ENCODE measurements at regions not wholly inside any gene's neighbourhood (a gene's known extent, or its start where the extent isn't known, plus 50 kb on each side); places are given as distances from the start of the nearest gene placed in this dataset.

DNA sequence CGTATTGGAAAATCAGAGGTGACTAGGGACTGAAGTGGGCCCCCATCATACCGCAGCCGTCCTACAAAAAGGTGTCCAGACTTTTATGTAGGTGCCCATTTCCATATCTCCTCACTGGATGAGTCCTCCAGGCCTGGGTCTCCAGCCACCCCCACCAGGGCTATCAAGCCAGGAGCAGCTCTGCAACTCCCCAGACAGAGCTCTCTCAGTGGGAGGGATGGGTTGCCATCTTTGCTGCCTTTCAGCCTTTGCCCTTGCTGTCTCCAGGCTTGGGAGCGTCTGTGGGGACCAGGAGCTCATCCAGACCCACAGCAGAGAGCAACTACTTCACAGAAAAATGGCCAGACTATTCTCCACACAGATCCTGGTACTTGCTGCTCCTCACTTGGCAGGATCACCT, 802.7 kb upstream of the IGFBP3 start:
- no peak for DNase-seq (ENCODE audit: low read depth)

DNA sequence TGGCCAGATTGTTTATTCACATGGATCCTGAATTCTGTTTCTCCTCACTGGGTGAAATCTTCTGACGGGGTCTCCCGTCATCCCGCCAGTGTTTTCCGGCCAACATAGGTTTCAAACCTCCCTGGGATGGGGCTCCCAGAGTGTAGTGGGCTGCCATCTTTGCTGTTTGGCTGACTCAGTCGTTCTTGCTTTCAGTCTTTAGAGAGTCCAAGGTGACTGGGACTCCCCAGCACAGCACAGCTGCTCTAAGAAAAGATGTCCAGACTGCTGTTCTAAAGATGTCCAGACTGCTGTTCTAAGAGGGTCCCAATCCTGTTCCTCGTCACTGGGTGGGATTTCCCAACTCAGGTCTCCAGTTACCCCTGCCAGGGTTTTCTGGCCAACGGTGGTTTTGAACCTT, 801.9 kb upstream of the IGFBP3 start:
- no peak for DNase-seq (ENCODE audit: low read depth)

DNA sequence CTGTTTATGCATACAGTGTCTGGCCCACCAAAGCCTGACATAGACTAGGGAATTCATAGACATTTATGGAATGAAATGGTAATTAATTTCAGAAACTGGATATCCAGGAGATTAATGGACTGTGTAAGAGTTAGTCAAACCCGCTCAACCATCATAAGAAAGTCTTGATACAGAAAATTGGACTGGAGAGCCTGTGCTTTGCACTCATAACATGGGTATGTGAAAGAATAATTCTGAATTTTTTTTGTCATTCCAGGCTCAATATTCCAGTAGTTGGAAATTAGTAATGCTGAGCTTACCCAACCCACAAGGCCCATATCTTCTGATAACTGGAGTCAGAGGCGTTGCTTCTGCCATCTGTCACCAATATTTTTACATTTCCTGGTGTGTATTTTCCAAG, 799.7 kb upstream of the IGFBP3 start:
- DNase-seq (ENCODE audit: low read depth), result no peak

DNA sequence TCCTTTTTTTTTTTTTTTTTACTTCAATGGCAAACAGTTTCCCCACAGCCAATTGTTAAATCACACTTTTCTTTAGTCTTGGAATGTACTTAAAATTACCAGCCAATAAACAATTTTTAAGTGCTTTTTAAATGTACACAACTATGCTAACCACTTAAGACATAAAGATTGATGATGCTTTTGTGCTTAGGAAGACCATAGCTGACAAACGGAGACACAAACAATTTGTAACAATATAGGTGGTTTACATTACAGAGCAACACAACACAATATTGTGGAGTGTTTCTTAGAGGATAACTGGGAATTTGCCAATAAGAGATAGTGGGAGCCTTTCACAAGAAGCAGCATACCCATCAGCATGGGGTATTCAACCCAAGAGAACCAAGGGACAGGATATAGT, 798.5 kb upstream of the IGFBP3 start:
- no peak for DNase-seq (ENCODE audit: low read depth)

DNA sequence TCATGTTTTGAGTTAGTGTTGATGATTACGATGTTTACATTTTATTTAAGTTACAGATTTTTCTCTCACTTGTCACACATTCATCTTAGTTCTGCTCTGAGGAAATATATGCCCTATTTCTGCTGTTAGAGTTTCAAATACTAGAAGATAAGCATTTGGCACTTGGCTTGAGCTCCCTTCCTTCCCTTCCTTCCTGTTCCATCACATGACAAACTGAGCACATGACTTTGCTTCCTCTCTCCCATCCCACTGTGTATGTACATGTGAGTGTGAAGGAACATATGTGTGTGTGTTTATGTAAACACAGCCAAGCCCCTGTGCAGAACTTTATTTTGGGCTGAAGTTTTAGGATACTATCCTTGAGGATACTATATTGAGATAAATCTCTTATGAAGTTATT, 795.9 kb upstream of the IGFBP3 start:
- no peak for DNase-seq (ENCODE audit: low read depth)

DNA sequence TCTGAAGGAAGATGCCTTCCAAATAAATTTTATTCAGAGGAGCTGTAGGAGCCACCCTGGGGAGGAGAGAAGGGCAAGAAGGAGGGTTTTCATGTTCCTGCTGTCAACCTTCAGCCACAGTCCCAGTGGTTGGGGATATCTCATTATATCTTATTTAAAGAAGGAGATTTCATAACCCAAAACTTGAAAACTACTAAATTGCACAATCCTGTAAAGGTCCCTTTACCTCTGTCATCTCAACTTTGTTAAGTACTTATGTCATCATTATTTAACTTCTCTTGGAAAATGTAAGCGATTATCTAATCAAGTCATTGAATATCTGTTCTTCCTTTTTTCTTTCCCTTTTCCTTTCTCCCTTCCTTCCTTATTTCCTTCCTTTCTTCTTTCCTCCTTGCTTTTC, 794.5 kb upstream of the IGFBP3 start:
- DNase-seq (ENCODE audit: low read depth), result no peak

DNA sequence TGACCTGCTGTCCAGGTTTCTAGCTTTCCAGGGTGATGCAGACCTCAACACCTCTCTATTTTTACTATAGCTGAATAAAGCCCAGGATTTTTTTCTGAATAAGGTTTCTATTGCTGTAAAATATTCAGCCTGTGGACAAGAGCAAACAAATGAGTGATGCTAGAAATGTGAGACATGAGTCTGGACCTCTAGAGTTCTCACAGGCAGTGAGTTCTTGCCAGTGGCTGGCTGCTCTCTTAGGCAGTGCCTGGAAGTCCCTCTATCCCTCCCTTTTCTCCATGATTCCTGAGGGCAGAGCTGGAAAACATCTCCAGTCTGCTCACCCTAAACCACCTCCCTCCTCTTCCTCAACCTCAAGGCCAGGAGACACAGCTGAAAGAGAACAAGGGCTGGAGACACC, 793.8 kb upstream of the IGFBP3 start:
- no peak for DNase-seq (ENCODE audit: low read depth)

DNA sequence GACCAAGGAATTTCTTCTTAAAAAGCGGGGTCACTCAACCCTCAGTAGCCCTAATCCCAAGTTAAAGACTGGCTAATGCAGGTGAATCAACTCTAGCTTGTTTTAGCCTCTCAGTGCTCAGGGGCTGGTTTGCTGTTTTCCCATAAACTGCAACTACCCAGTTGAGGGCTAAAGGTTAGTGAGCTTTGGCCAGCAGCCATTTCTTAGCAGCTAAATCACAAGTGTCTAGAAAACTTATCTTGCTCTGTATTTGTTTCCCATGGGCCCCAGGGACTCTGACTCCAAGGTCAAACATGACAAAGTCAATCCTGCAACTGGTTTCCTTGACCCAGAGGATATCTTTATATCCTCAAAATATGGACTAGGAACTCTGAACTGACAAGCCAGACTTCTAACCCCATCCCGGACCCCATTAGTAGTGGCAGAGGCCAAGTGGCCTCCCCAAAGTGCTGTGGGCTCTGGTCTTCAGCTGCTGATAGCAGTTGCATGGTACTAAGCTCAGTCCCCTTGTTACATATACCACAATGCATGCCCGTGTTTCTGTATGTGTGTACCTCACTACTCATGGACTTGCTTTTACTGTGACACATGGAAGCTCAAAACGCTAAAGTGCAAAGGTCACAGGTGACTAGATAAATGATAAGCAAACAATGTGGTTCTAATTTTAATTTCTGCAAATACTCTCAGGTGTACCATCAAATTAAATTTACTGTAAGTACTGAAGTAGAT, 793.0 kb upstream of the IGFBP3 start:
- no peak for DNase-seq (ENCODE audit: low read depth)

DNA sequence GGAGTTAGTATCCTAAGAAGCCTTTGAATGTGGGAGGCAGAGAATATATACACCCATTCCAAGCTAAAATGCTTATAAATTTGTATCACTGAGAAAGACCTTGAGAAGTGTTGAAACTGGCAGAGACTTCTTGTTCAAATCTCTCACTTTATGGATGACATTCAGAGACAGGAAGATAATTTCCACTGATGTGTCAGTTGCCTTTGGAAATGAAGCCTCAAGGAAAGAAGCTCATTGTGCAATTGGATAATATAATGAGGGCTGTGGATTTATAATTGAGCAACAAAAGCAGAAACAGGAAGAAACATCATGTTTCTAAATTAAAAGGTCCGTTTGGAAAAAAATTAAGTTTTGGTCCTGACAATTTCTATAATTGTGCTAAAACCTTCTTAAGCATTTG, 789.9 kb upstream of the IGFBP3 start:
- DNase-seq (ENCODE audit: low read depth), result no peak

DNA sequence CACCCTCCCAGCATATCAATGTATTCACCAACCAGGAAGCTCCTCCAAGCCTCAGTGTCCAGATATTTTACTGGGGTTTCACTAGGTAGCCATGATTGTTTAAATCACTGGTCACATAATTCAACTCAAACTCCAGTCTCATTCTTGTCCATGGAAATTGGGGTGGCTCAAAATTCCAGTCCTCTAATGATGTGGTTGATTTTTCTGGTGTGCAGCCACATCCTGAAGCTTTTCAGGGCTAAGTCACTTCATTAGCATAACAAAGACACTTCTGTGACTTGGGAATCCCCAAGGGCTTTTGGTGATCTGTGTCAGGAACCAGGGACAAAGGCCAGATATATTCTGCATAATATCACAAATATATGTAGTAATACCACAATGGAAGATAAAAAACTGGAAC, 786.9 kb upstream of the IGFBP3 start:
- DNase-seq (ENCODE audit: low read depth), result no peak

DNA sequence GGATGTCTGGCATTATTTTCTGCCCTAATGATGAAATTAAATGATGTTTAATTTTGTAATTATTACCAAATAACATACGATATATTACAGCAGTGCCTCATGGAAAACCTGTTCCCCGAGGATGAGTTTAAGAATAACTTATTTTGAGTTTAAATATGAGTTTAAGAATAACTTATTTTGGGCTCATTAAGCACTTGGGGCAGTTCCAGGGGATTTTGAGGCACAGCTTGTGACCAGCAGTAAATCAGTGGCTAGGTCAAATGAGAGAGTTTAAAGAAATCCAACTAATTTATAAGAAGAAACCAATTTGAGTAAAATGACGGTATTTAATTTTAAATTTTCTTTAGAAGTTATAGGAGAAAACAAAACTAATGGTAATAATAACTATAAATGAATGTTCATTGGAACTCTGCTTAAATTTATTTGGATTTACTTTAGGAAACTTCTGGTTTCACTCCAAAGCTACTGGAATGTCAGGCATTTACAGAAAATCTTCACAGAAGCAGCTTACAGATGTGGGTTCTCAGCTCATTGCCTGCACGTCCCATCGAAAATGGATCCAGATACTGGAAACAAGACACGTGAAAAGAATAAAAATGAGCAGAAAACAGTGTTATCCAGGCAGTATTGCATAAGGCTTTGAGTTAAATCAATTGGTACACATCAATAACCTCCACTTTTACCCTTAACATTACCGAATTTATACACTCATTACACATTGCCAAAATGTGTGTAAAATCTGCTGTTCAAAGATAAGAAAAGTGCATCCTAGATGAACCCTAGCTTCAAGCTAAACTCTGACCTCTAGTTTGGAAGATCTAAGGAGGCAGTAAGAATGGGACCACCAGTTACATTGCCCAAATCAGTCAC, 784.5 kb upstream of the IGFBP3 start:
- DNase-seq (ENCODE audit: low read depth), result no peak

DNA sequence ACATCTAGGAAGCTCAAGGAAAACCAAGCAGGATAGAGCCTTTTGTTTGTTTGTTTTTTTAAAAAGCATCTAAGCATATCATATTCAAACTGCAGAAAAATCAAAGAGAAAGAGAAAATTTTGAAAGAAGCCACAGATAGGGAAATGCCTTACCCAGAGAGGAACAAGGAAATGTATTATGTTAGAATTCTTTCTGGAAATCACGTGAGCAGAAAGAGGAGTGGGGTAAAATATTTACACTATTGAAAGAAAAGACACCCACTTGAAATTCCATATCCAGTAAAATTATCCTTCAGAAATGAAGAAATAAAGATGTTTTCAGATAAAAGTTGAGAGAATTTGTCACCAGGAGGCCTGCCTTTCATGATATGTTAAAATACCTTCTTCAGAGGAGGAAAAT, 775.7 kb upstream of the IGFBP3 start:
- DNase-seq (ENCODE audit: low read depth), result no peak

DNA sequence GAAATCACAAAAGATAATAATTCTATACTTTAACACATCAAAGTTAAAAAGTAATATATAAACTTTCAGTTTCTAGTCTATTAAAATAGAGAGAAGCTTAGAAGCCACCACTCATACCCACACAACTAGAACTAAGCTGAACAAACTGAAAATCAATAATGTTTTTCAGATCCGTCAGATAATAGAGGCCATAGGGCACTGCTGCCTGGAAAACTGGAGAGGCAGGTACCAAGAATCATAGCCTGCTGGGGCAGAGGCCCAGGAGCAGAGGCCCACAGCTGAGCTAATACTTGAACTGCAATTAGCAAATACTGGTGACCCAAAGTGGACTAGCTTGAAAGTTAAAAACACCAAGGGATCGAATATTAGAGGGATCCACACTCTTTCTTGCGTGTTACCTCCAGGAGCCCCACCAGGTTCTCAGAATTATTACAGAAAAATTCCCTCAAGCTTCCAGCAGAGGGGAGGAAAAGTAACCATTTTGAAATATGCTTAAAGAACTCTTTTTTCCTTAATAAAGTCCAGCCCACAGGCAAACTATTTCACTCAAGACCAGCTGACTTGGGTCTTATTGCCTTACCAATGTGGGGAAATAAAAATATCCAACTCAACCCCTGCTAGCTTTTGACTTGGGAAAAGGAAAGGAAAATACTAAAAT, 774.1 kb upstream of the IGFBP3 start:
- peak; percentile 40 for DNase-seq (ENCODE audit: low read depth)

DNA sequence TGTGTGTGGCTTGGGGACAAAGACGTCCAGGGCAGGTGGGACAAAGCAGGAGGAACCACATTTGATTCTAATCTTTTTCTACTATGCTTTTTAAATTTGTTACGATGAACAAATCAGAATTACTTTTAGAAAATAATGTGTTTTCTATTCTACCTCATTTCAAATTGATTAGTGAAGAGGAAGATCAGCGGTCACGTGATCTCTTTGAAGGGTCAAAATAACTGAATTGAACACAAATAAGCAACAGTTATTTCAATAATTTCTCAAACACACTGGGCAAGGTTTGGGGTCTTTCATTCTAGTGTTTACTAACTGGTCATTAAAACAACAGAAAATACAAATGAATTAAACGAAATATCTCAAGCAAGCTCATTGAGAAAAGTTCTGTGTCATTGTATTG, 773.0 kb upstream of the IGFBP3 start:
- DNase-seq (ENCODE audit: low read depth), result no peak

DNA sequence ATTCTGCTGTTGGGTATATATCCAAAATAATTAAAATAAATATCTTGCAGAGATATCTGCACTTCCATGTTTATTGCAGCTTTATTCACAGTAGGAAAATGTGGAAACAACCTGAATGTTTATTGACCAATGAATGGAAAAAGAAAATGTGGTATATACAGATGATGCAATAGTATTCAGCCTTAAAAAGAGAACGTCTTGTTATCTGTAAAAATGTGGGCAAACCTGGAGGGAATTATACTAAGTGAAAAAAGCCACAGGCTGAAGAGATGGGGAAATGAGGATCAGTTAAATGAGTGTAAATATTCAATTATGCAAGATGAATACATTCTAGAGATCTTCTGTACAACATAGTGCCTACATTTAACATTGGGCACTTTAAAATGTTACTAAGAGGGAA, 766.1 kb upstream of the IGFBP3 start:
- no peak for DNase-seq (ENCODE audit: low read depth)

DNA sequence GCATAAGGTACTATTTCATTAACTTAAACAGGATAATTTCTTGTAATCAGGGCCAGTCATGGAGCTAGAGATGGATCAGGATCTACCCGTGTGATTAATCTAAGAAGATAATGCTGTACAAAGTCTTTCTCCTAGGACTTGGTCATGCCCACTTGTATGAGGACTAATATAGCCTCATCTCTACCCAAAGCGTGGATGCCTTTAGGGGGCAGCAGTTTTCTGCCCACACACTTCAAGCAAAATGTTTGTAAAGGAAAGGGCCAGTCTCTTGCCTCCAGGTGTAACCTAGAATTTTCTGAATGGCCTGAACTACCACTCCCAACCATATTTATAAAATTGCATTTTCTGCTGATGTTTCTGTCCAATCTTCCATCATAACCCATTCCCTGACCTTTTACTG, 764.0 kb upstream of the IGFBP3 start:
- peak; percentile 18 for DNase-seq (ENCODE audit: low read depth)

DNA sequence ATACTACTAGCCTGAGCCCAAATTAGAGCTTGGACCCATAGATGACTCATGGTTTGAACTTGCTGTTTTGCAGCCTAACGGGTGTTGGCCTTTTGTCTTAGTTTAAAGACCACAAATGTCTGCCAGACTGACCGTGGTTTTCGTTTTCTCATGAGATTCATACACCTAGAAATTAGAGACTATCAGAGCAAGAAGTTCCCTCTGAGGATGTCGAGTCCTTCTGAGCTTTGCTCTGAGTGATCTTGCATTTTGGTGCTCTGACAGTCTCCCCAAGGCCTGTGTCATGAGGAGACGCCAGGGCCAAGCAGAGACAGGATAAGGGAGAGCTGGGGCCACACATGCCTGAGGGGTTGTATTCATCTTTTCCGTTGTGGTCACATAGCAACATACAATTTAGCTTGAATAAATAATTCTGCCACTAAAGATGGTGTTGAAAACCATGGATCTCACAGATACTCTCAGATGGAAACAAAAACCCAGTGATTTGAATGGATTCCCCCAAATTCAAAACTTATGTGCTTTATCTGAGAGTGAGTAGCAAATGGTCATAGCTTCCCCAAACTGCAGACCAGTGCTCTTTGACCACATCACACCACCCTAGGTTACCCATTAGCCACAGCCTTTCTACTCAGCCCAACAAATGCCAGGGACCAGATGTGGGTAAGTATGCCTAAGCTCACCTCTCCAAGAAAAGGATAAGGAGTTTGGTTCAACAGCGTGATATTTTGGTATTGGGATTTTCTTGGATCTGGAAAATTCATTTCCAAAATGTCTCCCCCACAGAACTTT, 762.0 kb upstream of the IGFBP3 start:
- DNase-seq (ENCODE audit: low read depth), result peak; percentile 87

DNA sequence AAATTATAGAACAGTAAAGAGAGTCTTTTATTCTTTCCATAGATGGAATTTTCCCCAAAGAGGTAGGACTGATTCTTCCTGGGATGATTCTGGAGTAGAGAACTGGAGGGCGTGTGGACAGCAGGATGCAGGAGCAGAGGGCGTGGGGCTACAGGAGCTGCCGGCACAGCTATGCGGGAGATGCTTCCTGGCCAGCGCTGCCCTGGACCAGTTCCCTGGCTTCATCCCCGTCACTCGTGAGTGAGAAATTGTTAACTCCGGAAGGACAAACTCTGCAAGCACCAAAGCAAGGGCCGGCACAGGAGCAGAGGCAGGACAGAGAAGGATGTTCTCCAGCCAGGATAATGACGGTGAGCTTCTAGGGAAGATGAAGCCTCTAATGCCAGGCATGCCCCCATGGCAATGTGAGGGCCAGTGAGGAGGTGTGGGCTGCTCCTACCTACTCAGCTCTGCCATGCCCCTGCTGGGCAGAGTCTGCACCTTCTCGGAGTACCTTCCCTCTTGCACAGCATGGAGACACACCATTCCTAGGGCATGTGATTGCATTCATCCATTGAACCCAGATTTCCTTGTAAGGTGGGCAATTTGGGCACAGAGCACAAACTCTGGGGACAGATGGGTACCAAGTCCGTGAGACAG, 760.9 kb upstream of the IGFBP3 start:
- no peak for DNase-seq (ENCODE audit: low read depth)

DNA sequence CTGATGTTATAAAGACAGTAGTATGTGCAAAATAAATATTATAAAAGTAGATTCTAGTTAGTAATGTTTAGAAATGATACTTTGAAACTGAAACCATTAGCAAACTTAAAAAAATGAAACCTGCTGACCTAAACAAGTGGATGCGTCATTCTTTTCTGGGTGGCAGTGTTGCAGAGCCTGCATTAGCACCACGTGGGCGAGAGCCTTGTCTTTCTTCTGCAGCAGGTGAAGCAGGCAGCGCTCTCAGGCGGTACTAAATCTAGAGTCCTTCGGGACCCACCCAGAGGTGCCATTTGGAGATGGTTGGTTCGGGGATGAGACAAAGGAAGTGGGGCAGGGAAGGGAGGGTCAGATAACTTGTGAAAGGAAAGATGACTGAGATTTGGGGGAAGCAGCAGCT, 759.1 kb upstream of the IGFBP3 start:
- no peak for DNase-seq (ENCODE audit: low read depth)

DNA sequence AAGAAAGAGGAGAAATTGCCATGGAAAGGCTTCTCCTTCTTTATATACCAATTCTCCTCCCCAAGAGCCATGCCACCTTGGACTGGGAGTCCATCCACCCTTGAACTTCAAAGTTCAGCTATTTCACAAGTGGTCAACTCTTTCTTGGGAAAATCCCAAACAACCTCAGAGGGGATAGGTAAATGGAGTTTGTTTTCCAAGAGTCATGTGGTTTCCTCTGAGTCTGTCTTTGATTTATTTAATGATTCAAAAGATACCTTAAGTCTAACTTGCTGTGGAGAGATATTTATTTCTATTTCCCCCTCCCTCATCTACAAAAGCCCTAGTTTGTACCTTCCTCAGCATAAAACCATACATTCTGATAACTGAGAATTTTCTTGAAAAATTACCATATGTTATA, 758.6 kb upstream of the IGFBP3 start:
- no peak for DNase-seq (ENCODE audit: low read depth)

DNA sequence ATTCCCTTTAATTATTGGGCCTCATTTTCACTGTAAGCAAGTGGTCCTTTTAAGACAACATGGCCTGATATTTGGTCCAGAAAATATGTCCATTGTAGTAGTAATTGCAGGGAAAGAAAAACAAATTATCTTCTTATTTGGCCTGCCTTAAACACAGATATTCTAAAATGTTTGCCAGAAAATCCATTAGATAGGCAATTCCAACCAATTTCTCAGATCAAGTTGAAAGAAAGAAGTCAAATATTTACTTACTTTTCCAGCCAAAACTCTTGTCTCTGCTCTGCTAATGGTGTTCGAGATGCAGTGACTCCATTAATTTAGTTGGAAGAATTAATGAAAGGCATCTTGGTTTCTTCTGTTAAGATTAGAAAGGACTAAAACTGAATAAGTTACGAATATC, 757.3 kb upstream of the IGFBP3 start:
- DNase-seq (ENCODE audit: low read depth), result no peak

DNA sequence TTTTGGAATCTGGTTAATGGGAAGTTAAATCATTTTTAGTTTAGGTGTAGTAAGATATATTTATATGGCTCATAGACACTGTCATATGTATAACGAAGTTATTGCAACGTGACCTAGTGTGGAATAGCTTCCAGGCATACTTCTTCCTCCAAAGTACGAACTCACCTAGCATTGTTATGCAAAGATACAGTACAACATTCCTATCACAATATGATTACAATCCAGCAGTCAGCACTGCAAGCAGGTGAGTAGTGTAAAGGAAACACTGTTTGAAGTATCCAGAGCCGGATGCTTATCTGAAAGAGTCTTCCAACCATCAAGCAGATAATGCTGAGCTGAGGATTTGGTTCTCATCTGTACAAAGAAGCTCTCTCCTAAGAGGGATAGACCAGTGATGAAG, 754.4 kb upstream of the IGFBP3 start:
- DNase-seq (ENCODE audit: low read depth), result no peak
